Psoas muscle (tissue), 7 donors: ENCODE measurements at regions not wholly inside any gene's neighbourhood (a gene's known extent, or its start where the extent isn't known, plus 50 kb on each side); places are given as distances from the start of the nearest gene placed in this dataset.

Source experiments
- ATAC-seq, 4 donors: fragments of 200-7000 bp; cut with Tn5 transposase; one replicate each; pipeline ENCODE4 v1.9.1; 2020; ENCODE audit warnings: moderate library complexity in 3 of 4, mild to moderate bottlenecking in 2 of 4
- DNase-seq, 2 donors: peaks; one replicate each; pipeline ENCODE4 v3.0.0-alpha.2; 2020
- H3K27ac ChIP-seq: fragments of 200-600 bp; one replicate; pipeline ENCODE4 v1.8.0; 2022
- H3K27me3 ChIP-seq, 3 donors: fragments of 200-600 bp in 1 of 3; one replicate each; pipeline versions ENCODE4 v1.6.1 to v1.8.0; 2013 to 2022; ENCODE audit warnings: low read length in 2 of 3, mild to moderate bottlenecking in 2 of 3, moderate library complexity in 1 of 3; ENCODE audit not compliant: insufficient read depth in 3 of 3
- H3K36me3 ChIP-seq, 2 donors: fragments of 200-600 bp in 1 of 2; one replicate each; pipeline versions ENCODE4 v1.6.1 to v1.8.0; 2013 to 2022; ENCODE audit warnings: low read depth in 1 of 2, mild to moderate bottlenecking in 1 of 2, moderate library complexity in 1 of 2; ENCODE audit not compliant: insufficient read depth in 1 of 2
- H3K4me1 ChIP-seq: fragments of 200-600 bp; one replicate; pipeline ENCODE4 v1.8.0; 2022
- H3K4me3 ChIP-seq: fragments of 200-600 bp; one replicate; pipeline ENCODE4 v1.8.0; 2022; ENCODE audit warnings: mild to moderate bottlenecking
- H3K9me3 ChIP-seq: fragments of 200-600 bp; one replicate; pipeline ENCODE4 v1.8.0; 2022
- WGBS, 3 donors: extraction: QIAGEN DNeasy Blood & Tissue Kit; methylation state at CpG; one replicate each; pipeline versions ENCODE4 v1.1.6 to v1.1.7; 2013; 5-methylcytosine and 5-hydroxymethylcytosine counted together
- intact Hi-C, 2 donors: fragments of 100-400 bp; cut with DNase I; formaldehyde crosslinking; loops; one replicate each; pipeline versions ENCODE4 v1.11.0 to v1.14.2; 2022
- TF ChIP-seq, protein P1 (sequence below): fragments of 200-600 bp; IDR thresholded peaks from one replicate; pipeline ENCODE4 v1.8.0; 2022; ENCODE audit warnings: antibody characterized with exemption
- donor health status: healthy with polysubstance abuse.
- donor health status: DM: no; HTN: no; CAD: no; lungs with moderate emphysema.
- donor health status: Bipolar disorder and iron deficiency.
- donor health status: healthy.
- donor health status: DM: yes; HTN: yes; CAD: no.
- donor health status: DM: no; HTN: no; CAD: no.
- donor health status: DM: yes; HTN: yes; CAD: no.

DNA sequence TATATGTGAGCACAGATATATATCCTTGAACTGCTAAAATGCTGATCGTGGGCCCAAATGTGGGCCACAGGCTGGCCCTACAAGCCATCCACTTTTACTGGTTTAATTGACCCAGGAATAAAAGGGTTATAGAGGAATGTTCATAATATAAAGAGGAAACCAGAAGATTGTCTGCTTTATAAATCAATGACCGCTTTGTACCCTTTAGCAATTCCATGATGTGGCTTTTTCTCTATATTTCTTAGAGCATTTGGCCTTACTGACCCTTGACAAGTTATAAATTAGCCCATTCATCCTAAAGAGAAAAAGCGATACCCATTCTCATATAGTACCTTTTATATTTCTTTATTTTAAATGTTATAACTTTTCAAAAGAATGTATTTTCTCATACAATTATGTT, 87.1 kb upstream of the ITGA4 start:
- Histone ChIP-seq H3K27me3 (no peaks in the 10 kb centered on the region), H3K27ac (no peak overlapping the region), H3K4me3 (no peak overlapping the region), H3K36me3 (no peaks in the 10 kb centered on the region), H3K4me1 (no peaks in the 10 kb centered on the region), H3K9me3 (no peaks in the 10 kb centered on the region)
- TF ChIP-seq, protein P1, sequence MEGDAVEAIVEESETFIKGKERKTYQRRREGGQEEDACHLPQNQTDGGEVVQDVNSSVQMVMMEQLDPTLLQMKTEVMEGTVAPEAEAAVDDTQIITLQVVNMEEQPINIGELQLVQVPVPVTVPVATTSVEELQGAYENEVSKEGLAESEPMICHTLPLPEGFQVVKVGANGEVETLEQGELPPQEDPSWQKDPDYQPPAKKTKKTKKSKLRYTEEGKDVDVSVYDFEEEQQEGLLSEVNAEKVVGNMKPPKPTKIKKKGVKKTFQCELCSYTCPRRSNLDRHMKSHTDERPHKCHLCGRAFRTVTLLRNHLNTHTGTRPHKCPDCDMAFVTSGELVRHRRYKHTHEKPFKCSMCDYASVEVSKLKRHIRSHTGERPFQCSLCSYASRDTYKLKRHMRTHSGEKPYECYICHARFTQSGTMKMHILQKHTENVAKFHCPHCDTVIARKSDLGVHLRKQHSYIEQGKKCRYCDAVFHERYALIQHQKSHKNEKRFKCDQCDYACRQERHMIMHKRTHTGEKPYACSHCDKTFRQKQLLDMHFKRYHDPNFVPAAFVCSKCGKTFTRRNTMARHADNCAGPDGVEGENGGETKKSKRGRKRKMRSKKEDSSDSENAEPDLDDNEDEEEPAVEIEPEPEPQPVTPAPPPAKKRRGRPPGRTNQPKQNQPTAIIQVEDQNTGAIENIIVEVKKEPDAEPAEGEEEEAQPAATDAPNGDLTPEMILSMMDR = no peak
- WGBS, 3 donors = 65 to 97% (median 79%) methylated on average over 3 of the region's 3 CpGs
- intact Hi-C loops = no loop called here
- ATAC-seq (no peak), DNase-seq (no peak)

DNA sequence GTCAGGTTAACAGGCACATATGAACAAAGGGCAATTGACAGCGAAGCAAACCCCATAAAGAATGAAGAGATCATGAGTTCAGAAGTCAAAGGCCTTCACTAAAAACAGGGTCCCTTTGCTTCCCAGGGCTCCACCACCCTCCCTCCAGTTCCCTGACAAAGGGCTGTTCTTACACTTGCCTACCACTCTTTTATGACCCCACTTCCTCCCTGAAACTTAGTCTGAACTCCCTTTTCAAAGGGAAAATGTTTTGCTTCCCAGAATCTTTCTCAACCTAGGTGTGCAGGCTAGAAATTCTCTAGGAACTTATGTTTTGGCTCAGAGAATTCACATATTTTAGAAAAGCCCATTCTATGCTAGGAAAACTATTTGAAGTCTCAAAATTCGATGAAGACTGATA, 86.0 kb upstream of the ITGA4 start:
- no peak for ATAC-seq
- Histone ChIP-seq H3K36me3 (no peaks in the 10 kb centered on the region), H3K4me1 (no peaks in the 10 kb centered on the region), H3K9me3 (no peaks in the 10 kb centered on the region), H3K4me3 (no peak overlapping the region), H3K27me3 (no peaks in the 10 kb centered on the region), H3K27ac (no peak overlapping the region)
- TF ChIP-seq, protein P1 = no peak
- intact Hi-C loops = no loop called here
- no peak for DNase-seq
- 61 to 64% (median 61%) methylated on average over 2 of the region's 2 CpGs for WGBS, 3 donors

DNA sequence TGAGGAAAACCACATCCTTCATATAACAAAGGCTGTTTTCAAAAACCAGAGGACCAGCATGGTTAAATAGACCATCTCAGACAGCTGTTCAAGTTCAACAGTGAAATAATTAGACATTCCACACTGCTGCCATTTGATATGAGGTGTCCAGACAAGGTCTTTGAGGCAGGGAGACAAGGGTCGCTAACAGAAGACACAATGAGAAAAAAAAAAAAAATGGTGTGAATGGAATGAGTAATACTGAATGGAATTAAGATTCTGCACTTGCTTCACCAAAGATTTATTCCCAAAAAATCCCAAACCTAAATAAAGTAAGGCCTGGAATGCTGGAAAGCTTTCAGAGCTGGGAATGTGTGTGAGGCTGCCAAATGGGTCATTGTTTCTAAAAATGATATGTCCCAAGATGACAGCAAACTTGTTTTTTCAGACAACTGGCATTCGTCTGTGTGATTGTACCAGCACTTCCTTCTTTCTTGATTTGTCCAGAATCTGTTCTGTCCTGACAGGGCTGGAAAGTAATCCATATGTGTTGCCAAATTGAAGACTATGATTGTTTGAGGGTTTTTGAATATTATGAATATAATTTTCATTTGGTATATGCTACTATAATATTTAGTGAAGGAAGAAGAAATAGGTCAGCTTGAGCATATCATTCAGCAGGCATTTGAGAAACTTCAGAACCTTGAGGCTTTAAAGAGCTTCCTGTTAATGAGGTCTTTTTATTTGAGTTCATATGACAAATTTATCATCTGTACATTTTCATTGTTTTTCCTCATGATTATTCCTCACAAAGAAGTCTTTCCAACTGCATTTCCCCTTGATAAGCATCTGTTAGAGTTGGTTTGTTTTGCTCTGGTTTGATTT, 85.2 kb upstream of the ITGA4 start:
- Histone ChIP-seq H3K36me3 (no peaks in the 10 kb centered on the region), H3K4me3 (no peak overlapping the region), H3K9me3 (no peaks in the 10 kb centered on the region), H3K27ac (no peak overlapping the region), H3K4me1 (no peaks in the 10 kb centered on the region), H3K27me3 (no peaks in the 10 kb centered on the region)
- ATAC-seq (no peak), DNase-seq (no peak)
- WGBS, 3 donors = 1 to 10% (median 5%) methylated on average over 2 of the region's 2 CpGs
- TF ChIP-seq, protein P1 = no peak
- intact Hi-C loops = no loop called here

DNA sequence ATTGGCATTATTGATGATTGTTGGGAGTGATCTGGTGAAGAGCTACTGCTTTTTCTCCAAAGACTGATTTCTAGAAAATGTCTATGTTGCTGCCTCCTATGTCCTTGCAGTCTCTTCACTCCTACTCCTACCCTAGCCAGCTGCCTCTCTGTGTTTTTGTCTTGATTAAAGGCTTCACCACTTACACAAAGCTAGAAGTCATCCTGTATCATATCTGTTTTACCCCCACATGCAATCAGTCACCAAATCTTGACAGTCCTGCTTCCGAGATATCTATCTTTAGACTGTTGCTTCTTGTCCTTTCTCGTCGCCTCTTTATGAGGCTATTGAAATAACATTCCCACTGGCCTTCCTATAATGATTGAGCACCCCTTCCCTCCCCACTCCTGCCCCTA, 84.5 kb upstream of the ITGA4 start:
- intact Hi-C loops = no loop called here
- Histone ChIP-seq H3K27ac (no peak overlapping the region), H3K4me3 (no peak overlapping the region), H3K9me3 (no peaks in the 10 kb centered on the region), H3K4me1 (no peaks in the 10 kb centered on the region), H3K27me3 (no peaks in the 10 kb centered on the region), H3K36me3 (no peaks in the 10 kb centered on the region)
- TF ChIP-seq, protein P1 = no peak
- 79 to 83% (median 79%) methylated on average over 3 of the region's 3 CpGs for WGBS, 3 donors
- ATAC-seq = no peak
- no peak for DNase-seq
